OCI-LY1 (cell line): ENCODE measurements at regions not wholly inside any gene's neighbourhood (a gene's known extent, or its start where the extent isn't known, plus 50 kb on each side); places are given as distances from the start of the nearest gene placed in this dataset.

Source experiments
- EZH2 ChIP-seq: fragments of 200-600 bp; sonication (generic), shearing (Covaris generic); IDR thresholded peaks from 2 replicates; pipeline ENCODE4 v1.8.0; 2017; ENCODE audit warnings: borderline replicate concordance, mixed run types, mild to moderate bottlenecking, antibody characterized with exemption, low read length, moderate library complexity, mixed read lengths
- TF ChIP-seq, protein P1 (sequence below): fragments of 200-600 bp; sonication (generic), shearing (Covaris generic); IDR thresholded peaks from 2 replicates; pipeline ENCODE4 v1.5.1; 2017; ENCODE audit warnings: mild to moderate bottlenecking, antibody characterized with exemption, low read length, moderate library complexity, mixed read lengths

DNA sequence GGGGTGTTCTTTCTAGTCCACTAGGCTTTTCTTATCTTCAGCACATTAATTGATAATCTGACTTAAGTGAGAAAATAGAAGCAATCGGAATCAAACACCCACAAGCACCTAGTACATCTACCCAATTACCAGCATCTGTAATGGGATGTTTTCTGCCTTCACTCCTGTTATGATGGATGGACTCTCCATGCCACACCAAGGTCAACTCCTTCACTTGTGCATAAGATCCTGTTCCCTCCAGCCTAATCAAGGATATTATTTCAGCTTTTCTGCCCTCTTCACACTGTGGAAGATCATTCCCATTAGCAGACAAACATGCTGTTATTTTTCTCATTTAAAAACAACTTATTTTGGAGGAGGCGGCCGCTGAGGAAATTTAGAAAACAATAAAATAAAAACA lies 162.0 kb upstream of the EDIL3 start:
- TF ChIP-seq, protein P1, sequence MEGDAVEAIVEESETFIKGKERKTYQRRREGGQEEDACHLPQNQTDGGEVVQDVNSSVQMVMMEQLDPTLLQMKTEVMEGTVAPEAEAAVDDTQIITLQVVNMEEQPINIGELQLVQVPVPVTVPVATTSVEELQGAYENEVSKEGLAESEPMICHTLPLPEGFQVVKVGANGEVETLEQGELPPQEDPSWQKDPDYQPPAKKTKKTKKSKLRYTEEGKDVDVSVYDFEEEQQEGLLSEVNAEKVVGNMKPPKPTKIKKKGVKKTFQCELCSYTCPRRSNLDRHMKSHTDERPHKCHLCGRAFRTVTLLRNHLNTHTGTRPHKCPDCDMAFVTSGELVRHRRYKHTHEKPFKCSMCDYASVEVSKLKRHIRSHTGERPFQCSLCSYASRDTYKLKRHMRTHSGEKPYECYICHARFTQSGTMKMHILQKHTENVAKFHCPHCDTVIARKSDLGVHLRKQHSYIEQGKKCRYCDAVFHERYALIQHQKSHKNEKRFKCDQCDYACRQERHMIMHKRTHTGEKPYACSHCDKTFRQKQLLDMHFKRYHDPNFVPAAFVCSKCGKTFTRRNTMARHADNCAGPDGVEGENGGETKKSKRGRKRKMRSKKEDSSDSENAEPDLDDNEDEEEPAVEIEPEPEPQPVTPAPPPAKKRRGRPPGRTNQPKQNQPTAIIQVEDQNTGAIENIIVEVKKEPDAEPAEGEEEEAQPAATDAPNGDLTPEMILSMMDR = no peak
- no peak for TF ChIP-seq EZH2
